ENCODE measurements at regions not wholly inside any gene's neighbourhood (a gene's known extent, or its start where the extent isn't known, plus 50 kb on each side); places are given as distances from the start of the nearest gene placed in this dataset.

DNA sequence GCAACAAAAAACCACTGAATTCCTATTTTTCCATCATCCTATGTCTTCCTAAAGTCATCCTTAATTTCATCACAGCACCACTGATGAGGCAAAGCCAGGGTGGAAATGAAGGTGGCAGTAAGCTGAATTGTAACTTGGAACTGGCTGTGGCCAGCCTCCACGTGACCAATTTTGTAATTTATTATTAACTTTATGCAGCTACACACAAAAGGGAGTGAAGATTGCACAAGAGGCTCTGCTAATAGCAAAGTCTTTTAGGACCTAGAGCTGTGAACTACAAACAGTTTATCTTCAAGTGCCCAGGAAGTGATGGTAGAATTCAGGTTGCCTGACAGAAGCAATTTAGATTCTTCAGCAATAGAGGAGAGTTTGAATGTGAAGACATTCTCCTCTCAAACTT, 176.4 kb downstream of the CCDC71L start:
- TF ChIP-seq, protein P1, sequence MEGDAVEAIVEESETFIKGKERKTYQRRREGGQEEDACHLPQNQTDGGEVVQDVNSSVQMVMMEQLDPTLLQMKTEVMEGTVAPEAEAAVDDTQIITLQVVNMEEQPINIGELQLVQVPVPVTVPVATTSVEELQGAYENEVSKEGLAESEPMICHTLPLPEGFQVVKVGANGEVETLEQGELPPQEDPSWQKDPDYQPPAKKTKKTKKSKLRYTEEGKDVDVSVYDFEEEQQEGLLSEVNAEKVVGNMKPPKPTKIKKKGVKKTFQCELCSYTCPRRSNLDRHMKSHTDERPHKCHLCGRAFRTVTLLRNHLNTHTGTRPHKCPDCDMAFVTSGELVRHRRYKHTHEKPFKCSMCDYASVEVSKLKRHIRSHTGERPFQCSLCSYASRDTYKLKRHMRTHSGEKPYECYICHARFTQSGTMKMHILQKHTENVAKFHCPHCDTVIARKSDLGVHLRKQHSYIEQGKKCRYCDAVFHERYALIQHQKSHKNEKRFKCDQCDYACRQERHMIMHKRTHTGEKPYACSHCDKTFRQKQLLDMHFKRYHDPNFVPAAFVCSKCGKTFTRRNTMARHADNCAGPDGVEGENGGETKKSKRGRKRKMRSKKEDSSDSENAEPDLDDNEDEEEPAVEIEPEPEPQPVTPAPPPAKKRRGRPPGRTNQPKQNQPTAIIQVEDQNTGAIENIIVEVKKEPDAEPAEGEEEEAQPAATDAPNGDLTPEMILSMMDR (IDR thresholded peaks at IDR 0.05) = no peak
- TF ChIP-seq POLR2A (IDR thresholded peaks at IDR 0.05) = no peak

Measured in Peyer's patch (tissue), 4 donors.